IMR-90 (cell line): ENCODE measurements at regions not wholly inside any gene's neighbourhood (a gene's known extent, or its start where the extent isn't known, plus 50 kb on each side); places are given as distances from the start of the nearest gene placed in this dataset.

Experiments
- ATAC-seq: fragments of 200-7000 bp; cut with Tn5 transposase; 2 replicates; pipeline ENCODE4 v1.9.1; 2020; ENCODE audit warnings: low read depth, mild to moderate bottlenecking, moderate library complexity
- BruUV-seq: library from RNA; stranded (reverse); fragments of 400-500 nt; replicated peaks from 2 replicates; lab custom pipeline; 2021; lab: Mats Ljungman, UMichigan
- CTCF ChIA-PET: fragments of 300-600 bp; formaldehyde crosslinking; extraction: SDS; loops from one replicate; lab custom pipeline; 2021; ENCODE audit warnings: antibody characterized with exemption; lab: Yijun Ruan, JAX
- POLR2A ChIA-PET: fragments of 300-600 bp; sonication (Branson Sonifier 250); formaldehyde crosslinking; loops from one replicate; lab custom pipeline; 2022; ENCODE audit warnings: antibody characterized with exemption; ENCODE audit not compliant: unreplicated experiment; lab: Charles Lee
- DNase-seq: peaks from one replicate; pipeline ENCODE4 v3.0.0; 2013
- H2AFZ ChIP-seq: replicated peaks from 2 replicates; pipeline ENCODE3; 2013; ENCODE audit warnings: low read length, mild to moderate bottlenecking; ENCODE audit not compliant: poor library complexity
- H2AK5ac ChIP-seq: 2 replicates; pipeline ENCODE4 v1.6.1; 2013; ENCODE audit warnings: low read depth, low read length, inconsistent platforms
- H2AK9ac ChIP-seq: replicated peaks from 2 replicates; pipeline ENCODE3; 2013; ENCODE audit warnings: mild to moderate bottlenecking, low read depth, low read length, moderate library complexity; ENCODE audit not compliant: poor library complexity
- H2BK120ac ChIP-seq: 2 replicates; pipeline ENCODE4 v1.6.1; 2013; ENCODE audit warnings: low read depth, low read length, inconsistent platforms
- H2BK15ac ChIP-seq: 3 replicates; pipeline ENCODE4 v1.6.1; 2013; ENCODE audit warnings: low read depth, low read length, inconsistent platforms
- H2BK20ac ChIP-seq: 2 replicates; pipeline ENCODE4 v1.6.1; 2013; ENCODE audit warnings: low read depth, mild to moderate bottlenecking, inconsistent platforms, low read length, moderate library complexity
- H2BK5ac ChIP-seq: 2 replicates; pipeline ENCODE4 v1.6.1; 2013; ENCODE audit warnings: mild to moderate bottlenecking, low read depth, low read length, inconsistent platforms; ENCODE audit not compliant: poor library complexity, severe bottlenecking
- H3K14ac ChIP-seq: replicated peaks from 2 replicates; pipeline ENCODE4 v1.6.1; 2013; ENCODE audit warnings: low read depth, low read length, inconsistent platforms
- H3K18ac ChIP-seq: 2 replicates; pipeline ENCODE4 v1.6.1; 2013; ENCODE audit warnings: low read depth, low read length, control low read depth
- H3K23ac ChIP-seq: 2 replicates; pipeline ENCODE4 v1.6.1; 2013; ENCODE audit warnings: low read depth, low read length, inconsistent platforms
- H3K27ac ChIP-seq: 2 replicates; pipeline ENCODE4 v1.5.1; 2013; ENCODE audit warnings: mild to moderate bottlenecking, control low read depth, low read length; ENCODE audit not compliant: insufficient read depth
- H3K27me3 ChIP-seq: 2 replicates; pipeline ENCODE4 v1.6.1; 2013; ENCODE audit warnings: low read length; ENCODE audit not compliant: control insufficient read depth, insufficient read depth
- H3K36me3 ChIP-seq: 2 replicates; pipeline ENCODE4 v1.6.1; 2013; ENCODE audit warnings: low read length, mixed read lengths; ENCODE audit not compliant: control insufficient read depth, insufficient read depth
- H3K4ac ChIP-seq: 2 replicates; pipeline ENCODE4 v1.6.1; 2013; ENCODE audit warnings: low read depth, low read length, inconsistent platforms
- H3K4me1 ChIP-seq: 2 replicates; pipeline ENCODE4 v1.6.1; 2013; ENCODE audit warnings: low read length, mixed read lengths; ENCODE audit not compliant: control insufficient read depth, insufficient read depth
- H3K4me2 ChIP-seq: 2 replicates; pipeline ENCODE4 v1.6.1; 2013; ENCODE audit warnings: low read depth, mild to moderate bottlenecking, control low read depth, low read length, moderate library complexity
- H3K4me3 ChIP-seq: 2 replicates; pipeline ENCODE4 v1.5.1; 2013; ENCODE audit warnings: low read depth, mild to moderate bottlenecking, control low read depth, low read length, moderate library complexity; ENCODE audit not compliant: insufficient read depth
- H3K56ac ChIP-seq: 2 replicates; pipeline ENCODE4 v1.6.1; 2013; ENCODE audit warnings: low read length, inconsistent platforms; ENCODE audit not compliant: insufficient read depth; ENCODE audit errors: extremely low read depth
- H3K79me1 ChIP-seq, 2 experiments: 2 replicates each; pipeline ENCODE4 v1.6.1; 2013; ENCODE audit warnings: low read length in 2 of 2, inconsistent platforms in 1 of 2, low read depth in 1 of 2
- H3K9ac ChIP-seq: 2 replicates; pipeline ENCODE4 v1.6.1; 2013; ENCODE audit warnings: low read depth, low read length, control low read depth
- H3K9me1 ChIP-seq: 2 replicates; pipeline ENCODE4 v1.6.1; 2013; ENCODE audit warnings: low read length, inconsistent platforms; ENCODE audit not compliant: insufficient read depth
- H3K9me3 ChIP-seq: 2 replicates; pipeline ENCODE4 v1.6.1; 2013; ENCODE audit warnings: low read length; ENCODE audit not compliant: control insufficient read depth, insufficient read depth
- H4K20me1 ChIP-seq: 2 replicates; pipeline ENCODE4 v1.6.1; 2013; ENCODE audit warnings: low read length, inconsistent platforms; ENCODE audit not compliant: insufficient read depth
- H4K5ac ChIP-seq: 2 replicates; pipeline ENCODE4 v1.6.1; 2013; ENCODE audit warnings: mild to moderate bottlenecking, low read depth, low read length, control low read depth
- H4K8ac ChIP-seq, 2 experiments: 2 replicates each; pipeline ENCODE4 v1.6.1; 2013; ENCODE audit warnings: low read depth in 2 of 2, low read length in 2 of 2, control low read depth in 1 of 2, inconsistent platforms in 1 of 2
- H4K91ac ChIP-seq: 2 replicates; pipeline ENCODE4 v1.6.1; 2013; ENCODE audit warnings: low read depth, low read length, inconsistent platforms; ENCODE audit not compliant: insufficient read depth
- BHLHE40 ChIP-seq: fragments of 150-350 bp; IDR thresholded peaks from 2 replicates; pipeline ENCODE4 v1.6.1; 2016; ENCODE audit warnings: mild to moderate bottlenecking, low read depth, low read length
- CEBPB ChIP-seq: IDR thresholded peaks from 2 replicates; pipeline ENCODE4 v1.6.1; 2012; ENCODE audit warnings: low read depth, low read length, improper control_type of control experiment
- CHD1 ChIP-seq: IDR thresholded peaks from 2 replicates; pipeline ENCODE4 v1.6.1; 2012; ENCODE audit warnings: low read depth, low read length, improper control_type of control experiment
- ELK1 ChIP-seq: fragments of 150-350 bp; IDR thresholded peaks from 2 replicates; pipeline ENCODE4 v1.6.1; 2016; ENCODE audit warnings: low read depth, mild to moderate bottlenecking, low read length, moderate library complexity, borderline replicate concordance
- FOS ChIP-seq: fragments of 150-350 bp; IDR thresholded peaks from 2 replicates; pipeline ENCODE4 v1.6.1; 2016; ENCODE audit warnings: low read depth, low read length
- MAFK ChIP-seq: IDR thresholded peaks from 2 replicates; pipeline ENCODE4 v1.6.1; 2012; ENCODE audit warnings: low read depth, low read length, improper control_type of control experiment
- MAZ ChIP-seq: IDR thresholded peaks from 2 replicates; pipeline ENCODE4 v1.6.1; 2012; ENCODE audit warnings: low read depth, mild to moderate bottlenecking, low read length, improper control_type of control experiment, moderate library complexity, borderline replicate concordance
- MXI1 ChIP-seq: IDR thresholded peaks from 2 replicates; pipeline ENCODE4 v1.6.1; 2012; ENCODE audit warnings: low read depth, mild to moderate bottlenecking, low read length, moderate library complexity, borderline replicate concordance
- NFE2L2 ChIP-seq: fragments of 150-350 bp; IDR thresholded peaks from 2 replicates; pipeline ENCODE4 v1.6.1; 2016; ENCODE audit warnings: low read depth, mild to moderate bottlenecking, low read length
- POLR2A ChIP-seq: IDR thresholded peaks from 2 replicates; pipeline ENCODE4 v1.6.1; 2012; ENCODE audit warnings: mild to moderate bottlenecking, low read depth, low read length
- RAD21 ChIP-seq: IDR thresholded peaks from 2 replicates; pipeline ENCODE4 v1.6.1; 2012; ENCODE audit warnings: low read length, improper control_type of control experiment
- RCOR1 ChIP-seq: IDR thresholded peaks from 2 replicates; pipeline ENCODE4 v1.6.1; 2012; ENCODE audit warnings: mild to moderate bottlenecking, low read length, improper control_type of control experiment; ENCODE audit not compliant: insufficient replicate concordance
- RFX5 ChIP-seq: IDR thresholded peaks from 2 replicates; pipeline ENCODE4 v1.8.0; 2012; ENCODE audit warnings: low read depth, mild to moderate bottlenecking, low read length, moderate library complexity
- SMC3 ChIP-seq: fragments of 150-350 bp; IDR thresholded peaks from 2 replicates; pipeline ENCODE4 v1.6.1; 2016; ENCODE audit warnings: low read depth, mild to moderate bottlenecking, antibody characterized with exemption, low read length, moderate library complexity
- USF2 ChIP-seq: fragments of 150-350 bp; IDR thresholded peaks from 2 replicates; pipeline ENCODE4 v1.6.1; 2017; ENCODE audit warnings: mild to moderate bottlenecking, antibody characterized with exemption, low read length, low read depth
- WGBS, 2 experiments: methylation state at CpG; one replicate each; pipeline versions ENCODE4 v1.1.5 to v1.1.7; 2013; ENCODE audit warnings: missing lambda C conversion rate in 2 of 2; ENCODE audit not compliant: insufficient read length in 1 of 2; ENCODE audit errors: extremely low coverage in 2 of 2; 5-methylcytosine and 5-hydroxymethylcytosine counted together
- dilution Hi-C: fragments of 300-500 bp; cut with HindIII; formaldehyde crosslinking; loops from one replicate; pipeline ENCODE4 v1.14.3; 2018; ENCODE audit warnings: low sequenced_read_pairs; ENCODE audit not compliant: unreplicated experiment
- in situ Hi-C: fragments of 300-500 bp; cut with MboI; formaldehyde crosslinking; loops from 3 replicates; pipeline ENCODE4 v1.14.3; 2019; ENCODE audit warnings: low sequenced_read_pairs, inconsistent platforms, mixed read lengths
- intact Hi-C: fragments of 100-400 bp; cut with micrococcal nuclease; formaldehyde crosslinking; loops from 2 replicates; pipeline ENCODE4 v1.10.0; 2022
- TF ChIP-seq, protein P1 (sequence below): conservative IDR thresholded peaks from 2 replicates; pipeline ENCODE4 v1.5.1; 2012; ENCODE audit warnings: mild to moderate bottlenecking, low read depth, low read length, improper control_type of control experiment

- Histone ChIP-seq H2AFZ (no peak overlapping the region), H2AK9ac (no peak overlapping the region), H3K23ac (no peak overlapping the region), H3K9me3 (no peaks in the 10 kb centered on the region), H3K9me1 (no peaks in the 10 kb centered on the region), H3K27ac (no peak overlapping the region), H4K91ac (no peak overlapping the region), H3K9ac (no peak overlapping the region), H2AK5ac (no peak overlapping the region), H3K27me3 (no peaks in the 10 kb centered on the region), H3K4ac (no peak overlapping the region), H4K20me1 (no peaks in the 10 kb centered on the region), H2BK5ac (no peak overlapping the region), H3K4me2 (no peak overlapping the region), H2BK120ac (no peak overlapping the region), H3K36me3 (no peaks in the 10 kb centered on the region), H3K18ac (no peak overlapping the region), H3K4me3 (no peak overlapping the region), H4K8ac (no peak overlapping the region), H3K4me1 (no peaks in the 10 kb centered on the region), H2BK15ac (no peak overlapping the region), H3K14ac (no peak overlapping the region), H4K5ac (no peak overlapping the region), H3K79me1 (no peaks in the 10 kb centered on the region), H2BK20ac (no peak overlapping the region), H3K56ac (no peak overlapping the region)
- dilution Hi-C loops (no loop called here), in situ Hi-C loops (no loop called here), intact Hi-C loops (no loop called here)
- no CpG with 5 or more reads among the region's 7 CpGs for WGBS, 2 experiments
- CTCF ChIA-PET: interaction anchor here (0.7 kb wide), 1 partner anchor 19 kb away, joined by 3 read pairs; no protein-coding TSS in a partner anchor
- DNase-seq (no peak), ATAC-seq (no peak)
- no TSS peak for BruUV-seq
- POLR2A ChIA-PET: interaction anchor here (0.6 kb wide), 1 partner anchor 21 kb away, joined by 3 read pairs; no protein-coding TSS in a partner anchor
- TF ChIP-seq USF2 (no peak), CEBPB (no peak), RFX5 (no peak), MAZ (no peak), POLR2A (no peak), SMC3 (no peak), FOS (no peak), ELK1 (no peak), NFE2L2 (no peak), RAD21 (no peak), MXI1 (no peak), MAFK (no peak), BHLHE40 (no peak), CHD1 (no peak), RCOR1 (no peak)
- TF ChIP-seq, protein P1, sequence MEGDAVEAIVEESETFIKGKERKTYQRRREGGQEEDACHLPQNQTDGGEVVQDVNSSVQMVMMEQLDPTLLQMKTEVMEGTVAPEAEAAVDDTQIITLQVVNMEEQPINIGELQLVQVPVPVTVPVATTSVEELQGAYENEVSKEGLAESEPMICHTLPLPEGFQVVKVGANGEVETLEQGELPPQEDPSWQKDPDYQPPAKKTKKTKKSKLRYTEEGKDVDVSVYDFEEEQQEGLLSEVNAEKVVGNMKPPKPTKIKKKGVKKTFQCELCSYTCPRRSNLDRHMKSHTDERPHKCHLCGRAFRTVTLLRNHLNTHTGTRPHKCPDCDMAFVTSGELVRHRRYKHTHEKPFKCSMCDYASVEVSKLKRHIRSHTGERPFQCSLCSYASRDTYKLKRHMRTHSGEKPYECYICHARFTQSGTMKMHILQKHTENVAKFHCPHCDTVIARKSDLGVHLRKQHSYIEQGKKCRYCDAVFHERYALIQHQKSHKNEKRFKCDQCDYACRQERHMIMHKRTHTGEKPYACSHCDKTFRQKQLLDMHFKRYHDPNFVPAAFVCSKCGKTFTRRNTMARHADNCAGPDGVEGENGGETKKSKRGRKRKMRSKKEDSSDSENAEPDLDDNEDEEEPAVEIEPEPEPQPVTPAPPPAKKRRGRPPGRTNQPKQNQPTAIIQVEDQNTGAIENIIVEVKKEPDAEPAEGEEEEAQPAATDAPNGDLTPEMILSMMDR: no peak
Measured at GRCh38 chr11:83403691-83404389, 117.7 kb upstream of the CCDC90B start.
